C4-2B (cell line): ENCODE measurements at regions not wholly inside any gene's neighbourhood (a gene's known extent, or its start where the extent isn't known, plus 50 kb on each side); places are given as distances from the start of the nearest gene placed in this dataset.
A peak's percentile ranks its signal among the peaks of the same experiment; 100 is the strongest.
"Not testable (repeated sequence)": the region's sequence is repeated elsewhere in the genome, so short reads cannot be mapped to it uniquely, and the experiment has no call there.

ENCODE experiments used
- H3K27ac ChIP-seq: fragments of 450-650 bp; 2 replicates; pipeline ENCODE4 v1.5.1; 2017
- CTCF ChIP-seq: fragments of 450-650 bp; conservative IDR thresholded peaks from 2 replicates; pipeline ENCODE4 v1.5.1; 2017; ENCODE audit warnings: mild to moderate bottlenecking
- ZFX ChIP-seq: fragments of 450-650 bp; IDR thresholded peaks from 2 replicates; pipeline ENCODE4 v1.6.1; 2017

GRCh38 chr2:39881948-39882347 is 102.9 kb upstream of the THUMPD2 start:
- TF ChIP-seq ZFX (no peak), CTCF (no peak)
- H3K27ac ChIP-seq, result no peak overlapping the region

GRCh38 chr2:39881494-39881893 is 102.4 kb upstream of the THUMPD2 start:
- TF ChIP-seq CTCF (no peak), ZFX (no peak)
- H3K27ac ChIP-seq, result no peak overlapping the region

GRCh38 chr2:39879001-39879400 is 99.9 kb upstream of the THUMPD2 start:
- not testable (repeated sequence) for H3K27ac ChIP-seq

- no peak for TF ChIP-seq CTCF
- TF ChIP-seq ZFX, result no peak
- peak overlapping the region; percentile 39; the same call in 1 of the 2 replicates for H3K27ac ChIP-seq
These were observed 96.8 kb upstream of the THUMPD2 start for GRCh38 chr2:39875914-39876267.

GRCh38 chr2:39875182-39875913 is 96.3 kb upstream of the THUMPD2 start:
- TF ChIP-seq ZFX (no peak), CTCF (no peak)
- H3K27ac ChIP-seq, result peak overlapping the region; percentile 39; the same call in 1 of the 2 replicates

GRCh38 chr2:39874236-39874635 is 95.2 kb upstream of the THUMPD2 start:
- no peak overlapping the region for H3K27ac ChIP-seq
- no peak for TF ChIP-seq CTCF
- TF ChIP-seq ZFX, result no peak

- TF ChIP-seq ZFX (no peak), CTCF (no peak)
- no peak overlapping the region for H3K27ac ChIP-seq
These were observed 94.5 kb upstream of the THUMPD2 start for GRCh38 chr2:39873586-39873985.

- no peak overlapping the region for H3K27ac ChIP-seq
- TF ChIP-seq ZFX (no peak), CTCF (no peak)
These were observed 93.7 kb upstream of the THUMPD2 start for GRCh38 chr2:39872748-39873147.
